Stimulated activated CD8-positive, alpha-beta memory T cell treated with anti-CD3 and anti-CD28 coated beads, Interleukin-7, amount 100 ng/mL, for 4 hours (primary cell): ENCODE measurements at regions not wholly inside any gene's neighbourhood (a gene's known extent, or its start where the extent isn't known, plus 50 kb on each side); places are given as distances from the start of the nearest gene placed in this dataset.
"Not testable (repeated sequence)": the region's sequence is repeated elsewhere in the genome, so short reads cannot be mapped to it uniquely, and the experiment has no call there.

ENCODE experiments used
- DNase-seq, 2 donors: peaks; one replicate each; pipeline ENCODE4 v3.0.0-alpha.2; 2020; ENCODE audit warnings: low read depth in 2 of 2

GRCh38 chr5:104626122-104626521 lies 1063.5 kb upstream of the NUDT12 start:
- DNase-seq: no peak

- no peak for DNase-seq
Observed at GRCh38 chr5:104612005-104612404, 1049.4 kb upstream of the NUDT12 start.

- DNase-seq: no peak
Observed at GRCh38 chr5:104611135-104611767, 1048.7 kb upstream of the NUDT12 start.

GRCh38 chr5:104606258-104606829 lies 1043.8 kb upstream of the NUDT12 start:
- no peak for DNase-seq

- no peak for DNase-seq
Observed at GRCh38 chr5:104599726-104600125, 1037.1 kb upstream of the NUDT12 start.

GRCh38 chr5:104598285-104598684 lies 1035.7 kb upstream of the NUDT12 start:
- DNase-seq: no peak

- DNase-seq: no peak
Observed at GRCh38 chr5:104594850-104595249, 1032.3 kb upstream of the NUDT12 start.

GRCh38 chr5:104576677-104577076 lies 1014.1 kb upstream of the NUDT12 start:
- DNase-seq: no peak

GRCh38 chr5:104573949-104574709 lies 1011.5 kb upstream of the NUDT12 start:
- no peak for DNase-seq

GRCh38 chr5:104569621-104570020 lies 1007.0 kb upstream of the NUDT12 start:
- DNase-seq: no peak

- DNase-seq: no peak
Observed at GRCh38 chr5:104564530-104564929, 1001.9 kb upstream of the NUDT12 start.

GRCh38 chr5:104556957-104557356 lies 994.4 kb upstream of the NUDT12 start:
- DNase-seq: no peak

- DNase-seq: no peak
Observed at GRCh38 chr5:104551628-104552027, 989.0 kb upstream of the NUDT12 start.

- not testable (repeated sequence) for DNase-seq
Observed at GRCh38 chr5:104546871-104547270, 984.3 kb upstream of the NUDT12 start.

GRCh38 chr5:104541141-104541785 lies 978.7 kb upstream of the NUDT12 start:
- DNase-seq: no peak

- DNase-seq: no peak
Observed at GRCh38 chr5:104540448-104540847, 977.9 kb upstream of the NUDT12 start.

- no peak for DNase-seq
Observed at GRCh38 chr5:104539618-104540350, 977.2 kb upstream of the NUDT12 start.

- DNase-seq: no peak
Observed at GRCh38 chr5:104538734-104539133, 976.1 kb upstream of the NUDT12 start.

- DNase-seq: no peak
Observed at GRCh38 chr5:104533498-104533897, 970.9 kb upstream of the NUDT12 start.

GRCh38 chr5:104526866-104527265 lies 964.3 kb upstream of the NUDT12 start:
- no peak for DNase-seq

- no peak for DNase-seq
Observed at GRCh38 chr5:104513640-104514072, 951.1 kb upstream of the NUDT12 start.

GRCh38 chr5:104513121-104513602 lies 950.6 kb upstream of the NUDT12 start:
- no peak for DNase-seq
